T-helper 9 cell (primary cell): ENCODE measurements at regions not wholly inside any gene's neighbourhood (a gene's known extent, or its start where the extent isn't known, plus 50 kb on each side); places are given as distances from the start of the nearest gene placed in this dataset.

Source experiments
- DNase-seq: peaks from one replicate; pipeline ENCODE4 v3.0.0-alpha.2; 2020

- DNase-seq: no peak
These were observed 210.0 kb downstream of the KLHL4 start for GRCh38 chrX:87727620-87728019.

- no peak for DNase-seq
These were observed 210.4 kb downstream of the KLHL4 start for GRCh38 chrX:87728024-87728423.

GRCh38 chrX:87728459-87728858, 210.9 kb downstream of the KLHL4 start:
- DNase-seq: no peak

- DNase-seq: no peak
These were observed 214.5 kb downstream of the KLHL4 start for GRCh38 chrX:87732133-87732532.

GRCh38 chrX:87736576-87736975, 219.0 kb downstream of the KLHL4 start:
- no peak for DNase-seq

GRCh38 chrX:87744391-87744790, 226.8 kb downstream of the KLHL4 start:
- no peak for DNase-seq

GRCh38 chrX:87755493-87755892, 237.9 kb downstream of the KLHL4 start:
- no peak for DNase-seq

GRCh38 chrX:87788976-87789375, 271.4 kb downstream of the KLHL4 start:
- no peak for DNase-seq

- DNase-seq: no peak
These were observed 280.4 kb downstream of the KLHL4 start for GRCh38 chrX:87798039-87798438.

- no peak for DNase-seq
These were observed 288.4 kb downstream of the KLHL4 start for GRCh38 chrX:87805829-87806490.

GRCh38 chrX:87808576-87809243, 291.1 kb downstream of the KLHL4 start:
- no peak for DNase-seq

GRCh38 chrX:87813566-87813965, 296.0 kb downstream of the KLHL4 start:
- no peak for DNase-seq

GRCh38 chrX:87846956-87847355, 329.4 kb downstream of the KLHL4 start:
- DNase-seq: no peak

- DNase-seq: no peak
These were observed 355.8 kb downstream of the KLHL4 start for GRCh38 chrX:87873347-87873941.

- DNase-seq: no peak
These were observed 356.4 kb downstream of the KLHL4 start for GRCh38 chrX:87874043-87874442.

- no peak for DNase-seq
These were observed 361.3 kb downstream of the KLHL4 start for GRCh38 chrX:87878926-87879325.

- no peak for DNase-seq
These were observed 372.8 kb downstream of the KLHL4 start for GRCh38 chrX:87890437-87890836.

GRCh38 chrX:87895421-87895820, 377.8 kb downstream of the KLHL4 start:
- DNase-seq: no peak

GRCh38 chrX:87896057-87896456, 378.5 kb downstream of the KLHL4 start:
- no peak for DNase-seq

- DNase-seq: peak; percentile 7
These were observed 382.8 kb downstream of the KLHL4 start for GRCh38 chrX:87900320-87900908.

GRCh38 chrX:87901060-87901459, 383.5 kb downstream of the KLHL4 start:
- no peak for DNase-seq

GRCh38 chrX:87914726-87915125, 397.1 kb downstream of the KLHL4 start:
- DNase-seq: no peak

- DNase-seq: no peak
These were observed 407.0 kb downstream of the KLHL4 start for GRCh38 chrX:87924619-87925018.

- DNase-seq: no peak
These were observed 424.2 kb downstream of the KLHL4 start for GRCh38 chrX:87941841-87942240.
